GM23338 (cell line): ENCODE measurements at regions not wholly inside any gene's neighbourhood (a gene's known extent, or its start where the extent isn't known, plus 50 kb on each side); places are given as distances from the start of the nearest gene placed in this dataset.

Experiments
- ATAC-seq: fragments of 200-7000 bp; cut with Tn5 transposase; 3 replicates; pipeline ENCODE4 v1.9.1; 2020
- DNase-seq: peaks from one replicate; pipeline ENCODE4 v3.0.0-alpha.2; 2015; ENCODE audit warnings: low spot score
- H2AFZ ChIP-seq: fragments of 200-600 bp; sonication (generic); 2 replicates; pipeline ENCODE4 v1.8.0; 2016; ENCODE audit warnings: antibody characterized with exemption, mild to moderate bottlenecking, moderate library complexity
- H3F3A ChIP-seq: fragments of 200-600 bp; sonication (generic); replicated peaks from 2 replicates; pipeline ENCODE4 v1.8.0; 2017; ENCODE audit warnings: antibody characterized with exemption, mixed run types, low read depth
- H3K27ac ChIP-seq: fragments of 200-600 bp; sonication (generic); 2 replicates; pipeline ENCODE4 v1.6.1; 2016; ENCODE audit warnings: low read depth
- H3K27me3 ChIP-seq: fragments of 200-600 bp; sonication (generic); 2 replicates; pipeline ENCODE4 v1.8.0; 2016; ENCODE audit warnings: mild to moderate bottlenecking, mixed run types, moderate library complexity; ENCODE audit not compliant: insufficient read depth
- H3K36me3 ChIP-seq: fragments of 200-600 bp; sonication (generic); 2 replicates; pipeline ENCODE4 v1.8.0; 2016; ENCODE audit warnings: mild to moderate bottlenecking; ENCODE audit not compliant: insufficient read depth
- H3K4me1 ChIP-seq: fragments of 200-600 bp; sonication (generic); 2 replicates; pipeline ENCODE4 v1.8.0; 2016; ENCODE audit warnings: mild to moderate bottlenecking, moderate library complexity; ENCODE audit not compliant: insufficient read depth
- H3K4me2 ChIP-seq: fragments of 200-600 bp; sonication (generic); 2 replicates; pipeline ENCODE4 v1.7.1; 2017; ENCODE audit warnings: mixed run types
- H3K4me3 ChIP-seq: fragments of 200-600 bp; sonication (generic); 2 replicates; pipeline ENCODE4 v1.6.1; 2016; ENCODE audit warnings: mixed run types
- H3K79me2 ChIP-seq: fragments of 200-600 bp; sonication (generic); replicated peaks from 2 replicates; pipeline ENCODE4 v1.8.0; 2017; ENCODE audit warnings: mild to moderate bottlenecking; ENCODE audit not compliant: insufficient read depth
- H3K9me2 ChIP-seq: fragments of 200-600 bp; sonication (generic); 2 replicates; pipeline ENCODE4 v1.8.0; 2017; ENCODE audit not compliant: insufficient read depth
- H4K20me1 ChIP-seq: fragments of 200-600 bp; sonication (generic); replicated peaks from 2 replicates; pipeline ENCODE4 v1.8.0; 2017; ENCODE audit warnings: mild to moderate bottlenecking; ENCODE audit not compliant: insufficient read depth
- H3K27ac Mint-ChIP-seq: 2 replicates; pipeline ENCODE4 v1.8.0; 2020; ENCODE audit warnings: inconsistent platforms, mild to moderate bottlenecking, moderate library complexity, mixed read lengths
- H3K27me3 Mint-ChIP-seq: 3 replicates; pipeline ENCODE4 v1.8.0; 2022; ENCODE audit warnings: low read depth, mild to moderate bottlenecking, moderate library complexity, mixed read lengths, inconsistent platforms; ENCODE audit not compliant: insufficient read depth, poor library complexity
- H3K36me3 Mint-ChIP-seq: 3 replicates; pipeline ENCODE4 v1.8.0; 2021; ENCODE audit warnings: low read depth, mild to moderate bottlenecking, inconsistent platforms, moderate library complexity, mixed read lengths
- H3K4me1 Mint-ChIP-seq: 3 replicates; pipeline ENCODE4 v1.8.0; 2020; ENCODE audit warnings: mild to moderate bottlenecking, inconsistent platforms, mixed read lengths
- H3K4me3 Mint-ChIP-seq: 3 replicates; pipeline ENCODE4 v1.8.0; 2021; ENCODE audit warnings: moderate library complexity, mild to moderate bottlenecking, inconsistent platforms, mixed read lengths
- H3K9me3 Mint-ChIP-seq: 3 replicates; pipeline ENCODE4 v1.8.0; 2020; ENCODE audit warnings: moderate library complexity, mild to moderate bottlenecking, inconsistent platforms, mixed read lengths
- CREB1 ChIP-seq: fragments of 250-450 bp; sonication (Bioruptor Pico); IDR thresholded peaks from 2 replicates; pipeline ENCODE4 v1.5.0; 2020; ENCODE audit warnings: low read depth, mild to moderate bottlenecking, moderate library complexity
- CTCF ChIP-seq, 2 experiments: fragments of 200-600 bp in 1 of 2; sonication (generic) in 1 of 2; conservative IDR thresholded peaks; 2 replicates each; pipeline versions ENCODE4 v1.5.1 to v1.6.1; 2016 to 2017; ENCODE audit warnings: antibody characterized with exemption in 2 of 2, low read depth in 2 of 2, mild to moderate bottlenecking in 2 of 2, moderate library complexity in 1 of 2
- ETS1 ChIP-seq: IDR thresholded peaks from 2 replicates; pipeline ENCODE4 v1.6.1; 2016; ENCODE audit warnings: antibody characterized with exemption
- EZH2 ChIP-seq: fragments of 200-600 bp; sonication (generic); IDR thresholded peaks from one replicate; pipeline ENCODE4 v1.8.0; 2017; ENCODE audit warnings: antibody characterized with exemption, mild to moderate bottlenecking, low read depth; ENCODE audit not compliant: unreplicated experiment
- EZH2phosphoT487 ChIP-seq: fragments of 200-600 bp; sonication (generic); IDR thresholded peaks from one replicate; pipeline ENCODE4 v1.8.1; 2018; ENCODE audit warnings: antibody characterized with exemption; ENCODE audit not compliant: unreplicated experiment
- JUNB ChIP-seq: IDR thresholded peaks from one replicate; pipeline ENCODE4 v1.6.1; 2016; ENCODE audit warnings: antibody characterized with exemption; ENCODE audit not compliant: unreplicated experiment
- NANOG ChIP-seq: IDR thresholded peaks from 2 replicates; pipeline ENCODE4 v1.6.1; 2016; ENCODE audit warnings: antibody characterized with exemption, borderline replicate concordance
- POLR2AphosphoS5 ChIP-seq: IDR thresholded peaks from 2 replicates; pipeline ENCODE4 v1.6.1; 2016; ENCODE audit warnings: antibody characterized with exemption, low read depth
- REST ChIP-seq: IDR thresholded peaks from one replicate; pipeline ENCODE4 v1.6.1; 2018; ENCODE audit warnings: antibody characterized with exemption; ENCODE audit not compliant: unreplicated experiment
- STAT1 ChIP-seq: IDR thresholded peaks from one replicate; pipeline ENCODE4 v1.6.1; 2016; ENCODE audit warnings: antibody characterized with exemption; ENCODE audit not compliant: unreplicated experiment
- ZNF114 ChIP-seq: fragments of 250-450 bp; sonication (Bioruptor Pico); IDR thresholded peaks from 2 replicates; pipeline ENCODE4 v1.5.0; 2020; ENCODE audit warnings: mild to moderate bottlenecking, moderate library complexity
- ZNF331 ChIP-seq: fragments of 250-450 bp; sonication (Bioruptor Pico); IDR thresholded peaks from 2 replicates; pipeline ENCODE4 v1.5.0; 2020; ENCODE audit warnings: low read depth, mild to moderate bottlenecking, moderate library complexity
- ZNF462 ChIP-seq: fragments of 250-450 bp; sonication (Bioruptor Pico); IDR thresholded peaks from 2 replicates; pipeline ENCODE4 v1.5.0; 2020; ENCODE audit warnings: mild to moderate bottlenecking, moderate library complexity

GRCh38 chr18:29157057-29157780 is 980.3 kb upstream of the CDH2 start:
- Histone ChIP-seq H3K4me2 (no peak overlapping the region), H3K27me3 (no peaks in the 10 kb centered on the region), H2AFZ (peak overlapping the region; percentile 73; the same call in 1 of the 2 replicates), H3K4me1 (peaks cover 26% of the 10 kb centered on the region), H3K9me2 (no peaks in the 10 kb centered on the region), H3K4me3 (no peak overlapping the region), H3F3A (no peaks in the 10 kb centered on the region), H3K36me3 (no peaks in the 10 kb centered on the region), H4K20me1 (no peaks in the 10 kb centered on the region), H3K27ac (no peak overlapping the region), H3K79me2 (no peaks in the 10 kb centered on the region)
- Mint-ChIP-seq H3K27ac (no peak overlapping the region), H3K4me3 (no peak overlapping the region), H3K9me3 (no peaks in the 10 kb centered on the region), H3K4me1 (peaks cover 24% of the 10 kb centered on the region), H3K36me3 (no peaks in the 10 kb centered on the region), H3K27me3 (no peaks in the 10 kb centered on the region)
- no peak for DNase-seq
- no peak for ATAC-seq
- TF ChIP-seq STAT1: no peak
- no peak for TF ChIP-seq ZNF462 (CRISPR knock-in tag)
- TF ChIP-seq ETS1: no peak
- TF ChIP-seq CREB1 (CRISPR knock-in tag): no peak
- no peak for TF ChIP-seq NANOG
- no peak for TF ChIP-seq REST
- TF ChIP-seq POLR2AphosphoS5: no peak
- TF ChIP-seq JUNB: no peak
- no peak for TF ChIP-seq CTCF (conservative IDR thresholded peaks at IDR 0.05; ENCODE audit: low read depth in 2 of 2)
- no peak for TF ChIP-seq EZH2
- no peak for TF ChIP-seq ZNF331 (CRISPR knock-in tag)
- TF ChIP-seq EZH2phosphoT487: no peak
- no peak for TF ChIP-seq ZNF114 (CRISPR knock-in tag)
